HG03103 (cell line): ENCODE measurements at regions not wholly inside any gene's neighbourhood (a gene's known extent, or its start where the extent isn't known, plus 50 kb on each side); places are given as distances from the start of the nearest gene placed in this dataset.
A peak's percentile ranks its signal among the peaks of the same experiment; 100 is the strongest.

Experiments
- ATAC-seq: cut with Tn5 transposase; IDR thresholded peaks from one replicate; pipeline ENCODE4 v1.9.1; 2021; ENCODE audit warnings: low read depth; ENCODE audit not compliant: unreplicated experiment

- no peak for ATAC-seq
Measured at GRCh38 chr9:19947996-19948395, 159.2 kb upstream of the SLC24A2 start.

DNA sequence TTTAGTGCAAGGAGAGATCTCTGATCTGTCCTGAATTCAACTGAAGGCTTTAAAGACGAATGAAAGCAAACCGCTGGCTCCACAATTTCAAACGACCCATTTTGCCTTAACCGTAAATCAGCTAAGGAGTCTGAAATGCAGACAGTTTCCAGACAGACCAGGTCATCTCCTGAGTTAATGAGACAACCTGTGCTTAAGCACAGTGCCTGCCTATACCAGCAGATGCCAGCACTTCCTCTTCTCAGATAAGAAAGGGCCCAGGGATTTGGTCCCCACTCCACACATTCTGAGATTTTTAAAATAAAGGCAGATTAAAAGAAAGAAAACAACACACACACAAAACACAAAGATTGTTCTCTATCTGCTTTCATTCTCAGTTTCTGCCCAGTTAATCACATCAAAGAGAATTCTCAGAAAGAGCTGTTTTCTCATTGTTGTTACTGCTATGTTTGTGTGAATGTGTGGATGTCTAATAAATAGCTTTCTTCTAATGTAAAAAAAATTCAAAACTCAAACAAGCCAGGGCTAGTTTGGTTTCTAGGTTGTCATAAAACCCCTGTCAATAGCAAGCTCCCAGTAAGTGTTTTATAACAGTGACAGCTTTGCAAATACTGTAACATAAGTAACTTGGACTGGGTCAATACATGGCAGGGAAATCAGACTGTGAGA, 157.7 kb upstream of the SLC24A2 start:
- ATAC-seq = no peak

DNA sequence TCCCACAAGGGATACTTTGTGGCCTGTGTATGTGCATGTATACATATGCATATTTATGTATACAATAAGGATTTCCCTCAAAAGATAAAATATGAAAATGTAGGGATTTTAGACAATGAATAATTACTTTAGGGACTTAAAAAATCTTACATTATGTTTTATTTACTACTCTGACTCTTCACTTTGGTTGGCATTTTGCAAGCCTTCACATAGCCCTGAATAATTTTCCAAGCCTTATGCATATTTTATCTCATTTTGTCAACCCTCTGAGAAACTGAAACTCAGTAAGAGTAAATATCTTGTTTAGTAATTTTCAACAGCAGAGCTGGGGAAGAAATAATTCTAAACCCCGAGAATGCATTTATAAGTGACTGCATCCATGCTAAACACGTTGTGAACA, 153.0 kb upstream of the SLC24A2 start:
- no peak for ATAC-seq

GRCh38 chr9:19940811-19941535, 152.1 kb upstream of the SLC24A2 start:
- ATAC-seq = no peak

- no peak for ATAC-seq
Measured at GRCh38 chr9:19939734-19940278, 151.0 kb upstream of the SLC24A2 start.

DNA sequence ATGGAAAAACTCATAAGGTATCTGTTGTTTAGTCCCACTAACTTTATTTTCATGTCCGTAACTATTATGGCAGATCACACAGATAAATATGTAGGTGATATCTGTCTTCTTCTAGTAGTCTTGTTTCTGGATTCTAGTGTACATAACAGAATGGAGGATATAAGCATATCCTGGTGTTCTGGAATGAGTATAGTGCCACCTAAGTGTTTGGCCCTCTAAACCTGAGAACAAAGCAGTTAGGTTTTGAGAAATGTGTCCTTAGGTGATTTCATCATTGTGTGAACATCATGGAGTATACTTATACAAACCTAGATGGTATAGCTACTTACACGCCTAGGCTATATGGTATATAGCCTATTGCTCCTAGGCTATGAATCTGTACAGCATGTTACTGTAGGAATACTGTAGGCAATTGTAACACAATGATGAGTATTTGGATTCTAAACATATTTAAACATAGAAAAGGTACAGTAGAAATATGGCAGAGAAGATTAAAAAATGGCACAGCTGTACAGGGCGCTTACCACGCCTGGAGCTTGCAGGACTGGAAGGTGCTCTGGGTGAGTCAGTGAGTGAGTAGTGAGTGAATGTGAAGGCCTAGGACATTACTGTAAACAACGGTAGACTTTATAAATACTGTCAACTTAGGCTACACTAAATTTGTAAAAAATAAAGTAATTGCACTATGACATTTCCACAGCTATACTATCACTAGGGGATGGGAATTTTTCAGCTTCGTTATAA, 150.3 kb upstream of the SLC24A2 start:
- ATAC-seq = no peak

DNA sequence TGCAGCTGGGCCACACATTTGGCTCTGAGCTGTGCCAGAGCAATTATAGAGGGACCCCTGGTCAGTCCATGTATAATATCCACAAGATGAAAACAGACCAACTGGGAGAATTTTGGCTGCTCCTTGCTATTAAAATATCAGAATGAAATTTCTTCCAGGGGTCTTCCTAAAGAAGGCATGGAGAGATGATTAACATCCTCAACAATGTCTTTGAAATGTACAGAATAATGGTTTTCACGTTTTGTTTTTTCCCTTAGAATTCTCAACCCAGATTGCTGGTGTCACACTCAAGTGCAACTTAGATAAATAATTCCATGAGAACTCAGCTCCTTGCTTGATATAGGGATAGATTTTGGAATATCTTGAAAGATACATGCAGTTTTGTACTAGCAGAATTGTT, 148.3 kb upstream of the SLC24A2 start:
- no peak for ATAC-seq

GRCh38 chr9:19936598-19936997, 147.8 kb upstream of the SLC24A2 start:
- no peak for ATAC-seq

GRCh38 chr9:19935422-19935821, 146.6 kb upstream of the SLC24A2 start:
- no peak for ATAC-seq

GRCh38 chr9:19934301-19934871, 145.5 kb upstream of the SLC24A2 start:
- ATAC-seq = no peak

- ATAC-seq = no peak
Measured at GRCh38 chr9:19931098-19931890, 142.5 kb upstream of the SLC24A2 start.

GRCh38 chr9:19927560-19927959, 138.7 kb upstream of the SLC24A2 start:
- ATAC-seq = no peak

DNA sequence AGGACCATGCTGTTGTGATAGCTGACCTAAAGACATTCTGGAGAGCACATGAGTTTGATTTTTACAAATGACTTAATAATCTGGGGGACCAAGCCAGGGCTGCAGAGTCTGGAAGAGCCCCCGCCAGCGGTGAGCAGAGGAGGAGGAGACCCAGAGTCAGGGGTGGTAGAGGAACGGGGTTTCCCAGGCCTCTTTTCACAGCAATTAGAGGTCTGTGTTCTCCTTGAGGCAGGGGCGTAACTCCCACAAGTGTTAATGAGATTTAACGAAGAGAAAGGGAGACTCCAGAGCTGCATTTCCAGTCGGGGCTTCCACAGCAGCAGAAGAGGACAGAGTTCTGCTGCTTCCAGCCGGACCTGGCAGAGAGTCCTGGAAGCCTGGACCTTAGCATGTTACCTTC, 137.9 kb upstream of the SLC24A2 start:
- no peak for ATAC-seq

GRCh38 chr9:19925674-19926503, 137.1 kb upstream of the SLC24A2 start:
- peak; percentile 94 for ATAC-seq

GRCh38 chr9:19924080-19924479, 135.2 kb upstream of the SLC24A2 start:
- ATAC-seq = no peak

GRCh38 chr9:19922476-19923118, 133.8 kb upstream of the SLC24A2 start:
- no peak for ATAC-seq

DNA sequence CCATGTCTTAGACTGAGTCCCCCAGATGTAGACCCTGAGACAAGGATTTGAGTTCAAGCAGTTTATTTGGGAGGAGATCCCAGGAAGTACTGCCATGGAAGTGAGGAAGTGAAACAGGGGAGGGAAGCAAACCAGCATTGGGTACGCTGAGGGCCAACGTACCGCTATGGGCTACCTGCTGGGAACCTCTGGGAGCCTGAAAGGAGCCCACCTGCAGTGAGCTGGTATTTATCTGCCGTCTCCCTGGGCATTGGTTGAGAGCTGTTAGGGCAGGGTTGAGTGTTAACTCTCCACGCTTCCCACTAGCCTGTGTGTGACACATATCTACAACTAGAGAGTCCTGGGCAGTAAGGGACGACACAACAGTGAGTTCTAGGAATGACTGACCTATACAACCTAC, 131.6 kb upstream of the SLC24A2 start:
- no peak for ATAC-seq

DNA sequence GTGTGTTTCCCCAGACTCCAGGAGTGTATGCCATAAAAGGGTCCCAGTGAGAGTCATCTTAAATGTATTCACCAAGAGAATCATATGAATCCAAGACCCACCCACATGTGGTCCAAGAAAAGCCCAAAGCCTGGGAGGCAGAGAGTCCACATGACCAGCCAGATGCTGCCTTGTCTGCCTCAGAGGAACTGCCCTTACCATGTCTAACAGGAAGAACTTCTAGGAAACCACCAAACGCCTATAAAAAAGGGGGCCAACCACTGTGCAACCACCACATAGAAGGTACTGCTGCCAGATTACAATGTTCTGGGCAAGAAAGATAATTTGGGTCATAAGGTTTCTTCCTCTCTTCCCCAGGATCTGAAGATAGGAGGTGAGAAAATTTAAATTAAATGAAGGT, 129.8 kb upstream of the SLC24A2 start:
- no peak for ATAC-seq

GRCh38 chr9:19914044-19914443, 125.2 kb upstream of the SLC24A2 start:
- ATAC-seq = no peak
